GM23338 (cell line): ENCODE measurements at regions not wholly inside any gene's neighbourhood (a gene's known extent, or its start where the extent isn't known, plus 50 kb on each side); places are given as distances from the start of the nearest gene placed in this dataset.

Source experiments
- ATAC-seq: fragments of 200-7000 bp; cut with Tn5 transposase; 3 replicates; pipeline ENCODE4 v1.9.1; 2020
- DNase-seq: peaks from one replicate; pipeline ENCODE4 v3.0.0-alpha.2; 2015; ENCODE audit warnings: low spot score
- H2AFZ ChIP-seq: fragments of 200-600 bp; sonication (generic); 2 replicates; pipeline ENCODE4 v1.8.0; 2016; ENCODE audit warnings: antibody characterized with exemption, mild to moderate bottlenecking, moderate library complexity
- H3F3A ChIP-seq: fragments of 200-600 bp; sonication (generic); replicated peaks from 2 replicates; pipeline ENCODE4 v1.8.0; 2017; ENCODE audit warnings: antibody characterized with exemption, mixed run types, low read depth
- H3K27ac ChIP-seq: fragments of 200-600 bp; sonication (generic); 2 replicates; pipeline ENCODE4 v1.6.1; 2016; ENCODE audit warnings: low read depth
- H3K27me3 ChIP-seq: fragments of 200-600 bp; sonication (generic); 2 replicates; pipeline ENCODE4 v1.8.0; 2016; ENCODE audit warnings: mild to moderate bottlenecking, mixed run types, moderate library complexity; ENCODE audit not compliant: insufficient read depth
- H3K36me3 ChIP-seq: fragments of 200-600 bp; sonication (generic); 2 replicates; pipeline ENCODE4 v1.8.0; 2016; ENCODE audit warnings: mild to moderate bottlenecking; ENCODE audit not compliant: insufficient read depth
- H3K4me1 ChIP-seq: fragments of 200-600 bp; sonication (generic); 2 replicates; pipeline ENCODE4 v1.8.0; 2016; ENCODE audit warnings: mild to moderate bottlenecking, moderate library complexity; ENCODE audit not compliant: insufficient read depth
- H3K4me2 ChIP-seq: fragments of 200-600 bp; sonication (generic); 2 replicates; pipeline ENCODE4 v1.7.1; 2017; ENCODE audit warnings: mixed run types
- H3K4me3 ChIP-seq: fragments of 200-600 bp; sonication (generic); 2 replicates; pipeline ENCODE4 v1.6.1; 2016; ENCODE audit warnings: mixed run types
- H3K79me2 ChIP-seq: fragments of 200-600 bp; sonication (generic); replicated peaks from 2 replicates; pipeline ENCODE4 v1.8.0; 2017; ENCODE audit warnings: mild to moderate bottlenecking; ENCODE audit not compliant: insufficient read depth
- H3K9me2 ChIP-seq: fragments of 200-600 bp; sonication (generic); 2 replicates; pipeline ENCODE4 v1.8.0; 2017; ENCODE audit not compliant: insufficient read depth
- H4K20me1 ChIP-seq: fragments of 200-600 bp; sonication (generic); replicated peaks from 2 replicates; pipeline ENCODE4 v1.8.0; 2017; ENCODE audit warnings: mild to moderate bottlenecking; ENCODE audit not compliant: insufficient read depth
- H3K27ac Mint-ChIP-seq: 2 replicates; pipeline ENCODE4 v1.8.0; 2020; ENCODE audit warnings: inconsistent platforms, mild to moderate bottlenecking, moderate library complexity, mixed read lengths
- H3K27me3 Mint-ChIP-seq: 3 replicates; pipeline ENCODE4 v1.8.0; 2022; ENCODE audit warnings: low read depth, mild to moderate bottlenecking, moderate library complexity, mixed read lengths, inconsistent platforms; ENCODE audit not compliant: insufficient read depth, poor library complexity
- H3K36me3 Mint-ChIP-seq: 3 replicates; pipeline ENCODE4 v1.8.0; 2021; ENCODE audit warnings: low read depth, mild to moderate bottlenecking, inconsistent platforms, moderate library complexity, mixed read lengths
- H3K4me1 Mint-ChIP-seq: 3 replicates; pipeline ENCODE4 v1.8.0; 2020; ENCODE audit warnings: mild to moderate bottlenecking, inconsistent platforms, mixed read lengths
- H3K4me3 Mint-ChIP-seq: 3 replicates; pipeline ENCODE4 v1.8.0; 2021; ENCODE audit warnings: moderate library complexity, mild to moderate bottlenecking, inconsistent platforms, mixed read lengths
- H3K9me3 Mint-ChIP-seq: 3 replicates; pipeline ENCODE4 v1.8.0; 2020; ENCODE audit warnings: moderate library complexity, mild to moderate bottlenecking, inconsistent platforms, mixed read lengths
- CREB1 ChIP-seq: fragments of 250-450 bp; sonication (Bioruptor Pico); IDR thresholded peaks from 2 replicates; pipeline ENCODE4 v1.5.0; 2020; ENCODE audit warnings: low read depth, mild to moderate bottlenecking, moderate library complexity
- CTCF ChIP-seq, 2 experiments: fragments of 200-600 bp in 1 of 2; sonication (generic) in 1 of 2; conservative IDR thresholded peaks; 2 replicates each; pipeline versions ENCODE4 v1.5.1 to v1.6.1; 2016 to 2017; ENCODE audit warnings: antibody characterized with exemption in 2 of 2, low read depth in 2 of 2, mild to moderate bottlenecking in 2 of 2, moderate library complexity in 1 of 2
- EZH2phosphoT487 ChIP-seq: fragments of 200-600 bp; sonication (generic); IDR thresholded peaks from one replicate; pipeline ENCODE4 v1.8.1; 2018; ENCODE audit warnings: antibody characterized with exemption; ENCODE audit not compliant: unreplicated experiment
- JUNB ChIP-seq: IDR thresholded peaks from one replicate; pipeline ENCODE4 v1.6.1; 2016; ENCODE audit warnings: antibody characterized with exemption; ENCODE audit not compliant: unreplicated experiment
- NANOG ChIP-seq: IDR thresholded peaks from 2 replicates; pipeline ENCODE4 v1.6.1; 2016; ENCODE audit warnings: antibody characterized with exemption, borderline replicate concordance
- REST ChIP-seq: IDR thresholded peaks from one replicate; pipeline ENCODE4 v1.6.1; 2018; ENCODE audit warnings: antibody characterized with exemption; ENCODE audit not compliant: unreplicated experiment
- STAT1 ChIP-seq: IDR thresholded peaks from one replicate; pipeline ENCODE4 v1.6.1; 2016; ENCODE audit warnings: antibody characterized with exemption; ENCODE audit not compliant: unreplicated experiment
- ZNF114 ChIP-seq: fragments of 250-450 bp; sonication (Bioruptor Pico); IDR thresholded peaks from 2 replicates; pipeline ENCODE4 v1.5.0; 2020; ENCODE audit warnings: mild to moderate bottlenecking, moderate library complexity
- TF ChIP-seq, protein P1 (sequence below): fragments of 250-450 bp; sonication (Bioruptor Pico); IDR thresholded peaks from 2 replicates; pipeline ENCODE4 v1.5.0; 2020; ENCODE audit warnings: mild to moderate bottlenecking, moderate library complexity

DNA sequence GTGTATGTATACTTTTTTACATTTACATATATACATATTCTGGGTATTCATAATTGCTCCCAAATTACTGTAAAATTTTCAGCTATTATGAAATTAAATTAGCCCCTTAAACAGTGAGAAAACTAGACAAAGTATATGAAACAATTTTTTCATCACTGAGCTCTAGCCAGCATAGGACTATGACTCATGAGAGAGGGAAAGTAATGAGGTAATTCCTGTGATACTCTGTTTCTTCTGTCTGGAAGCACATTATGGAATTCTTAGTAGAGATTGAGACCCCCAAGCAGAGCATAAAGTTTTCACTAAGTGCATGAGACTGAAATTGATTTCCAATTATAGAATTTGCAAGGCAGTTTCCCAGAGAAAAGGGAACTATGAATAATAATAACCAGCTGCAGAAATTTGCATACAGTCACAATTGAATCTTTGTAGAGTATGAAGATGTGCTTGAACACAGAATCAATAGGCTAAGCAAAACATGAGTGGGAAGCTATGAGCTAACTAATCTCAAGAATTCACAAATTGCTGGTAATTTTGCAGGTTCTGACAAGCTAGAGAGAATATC, 779.3 kb downstream of the ARAP2 start:
- H3K4me3 Mint-ChIP-seq: no peak overlapping the region
- DNase-seq: no peak
- H3K79me2 ChIP-seq: no peaks in the 10 kb centered on the region
- peaks cover 3% of the 10 kb centered on the region for H3K27me3 Mint-ChIP-seq
- 0 out of 2 replicates have a peak overlapping the region, but pooled peaks have one; percentile 33 for H3K4me2 ChIP-seq
- no peak overlapping the region for H3K4me3 ChIP-seq
- H3K9me2 ChIP-seq: peaks cover 9% of the 10 kb centered on the region; the same call in 1 of the 2 replicates
- no peaks in the 10 kb centered on the region for H3K36me3 ChIP-seq
- H3K36me3 Mint-ChIP-seq: no peaks in the 10 kb centered on the region
- H3K27ac ChIP-seq: no peak overlapping the region
- H2AFZ ChIP-seq: peak overlapping the region; percentile 44; the same call in 1 of the 2 replicates
- H3K4me1 ChIP-seq: peaks cover 3% of the 10 kb centered on the region; the same call in 1 of the 2 replicates
- TF ChIP-seq STAT1 (no peak), CREB1 (CRISPR knock-in tag) (no peak), EZH2phosphoT487 (no peak), JUNB (no peak), REST (no peak), ZNF114 (CRISPR knock-in tag) (no peak), CTCF (conservative IDR thresholded peaks at IDR 0.05; ENCODE audit: low read depth in 2 of 2) (no peak), NANOG (no peak)
- TF ChIP-seq, protein P1, sequence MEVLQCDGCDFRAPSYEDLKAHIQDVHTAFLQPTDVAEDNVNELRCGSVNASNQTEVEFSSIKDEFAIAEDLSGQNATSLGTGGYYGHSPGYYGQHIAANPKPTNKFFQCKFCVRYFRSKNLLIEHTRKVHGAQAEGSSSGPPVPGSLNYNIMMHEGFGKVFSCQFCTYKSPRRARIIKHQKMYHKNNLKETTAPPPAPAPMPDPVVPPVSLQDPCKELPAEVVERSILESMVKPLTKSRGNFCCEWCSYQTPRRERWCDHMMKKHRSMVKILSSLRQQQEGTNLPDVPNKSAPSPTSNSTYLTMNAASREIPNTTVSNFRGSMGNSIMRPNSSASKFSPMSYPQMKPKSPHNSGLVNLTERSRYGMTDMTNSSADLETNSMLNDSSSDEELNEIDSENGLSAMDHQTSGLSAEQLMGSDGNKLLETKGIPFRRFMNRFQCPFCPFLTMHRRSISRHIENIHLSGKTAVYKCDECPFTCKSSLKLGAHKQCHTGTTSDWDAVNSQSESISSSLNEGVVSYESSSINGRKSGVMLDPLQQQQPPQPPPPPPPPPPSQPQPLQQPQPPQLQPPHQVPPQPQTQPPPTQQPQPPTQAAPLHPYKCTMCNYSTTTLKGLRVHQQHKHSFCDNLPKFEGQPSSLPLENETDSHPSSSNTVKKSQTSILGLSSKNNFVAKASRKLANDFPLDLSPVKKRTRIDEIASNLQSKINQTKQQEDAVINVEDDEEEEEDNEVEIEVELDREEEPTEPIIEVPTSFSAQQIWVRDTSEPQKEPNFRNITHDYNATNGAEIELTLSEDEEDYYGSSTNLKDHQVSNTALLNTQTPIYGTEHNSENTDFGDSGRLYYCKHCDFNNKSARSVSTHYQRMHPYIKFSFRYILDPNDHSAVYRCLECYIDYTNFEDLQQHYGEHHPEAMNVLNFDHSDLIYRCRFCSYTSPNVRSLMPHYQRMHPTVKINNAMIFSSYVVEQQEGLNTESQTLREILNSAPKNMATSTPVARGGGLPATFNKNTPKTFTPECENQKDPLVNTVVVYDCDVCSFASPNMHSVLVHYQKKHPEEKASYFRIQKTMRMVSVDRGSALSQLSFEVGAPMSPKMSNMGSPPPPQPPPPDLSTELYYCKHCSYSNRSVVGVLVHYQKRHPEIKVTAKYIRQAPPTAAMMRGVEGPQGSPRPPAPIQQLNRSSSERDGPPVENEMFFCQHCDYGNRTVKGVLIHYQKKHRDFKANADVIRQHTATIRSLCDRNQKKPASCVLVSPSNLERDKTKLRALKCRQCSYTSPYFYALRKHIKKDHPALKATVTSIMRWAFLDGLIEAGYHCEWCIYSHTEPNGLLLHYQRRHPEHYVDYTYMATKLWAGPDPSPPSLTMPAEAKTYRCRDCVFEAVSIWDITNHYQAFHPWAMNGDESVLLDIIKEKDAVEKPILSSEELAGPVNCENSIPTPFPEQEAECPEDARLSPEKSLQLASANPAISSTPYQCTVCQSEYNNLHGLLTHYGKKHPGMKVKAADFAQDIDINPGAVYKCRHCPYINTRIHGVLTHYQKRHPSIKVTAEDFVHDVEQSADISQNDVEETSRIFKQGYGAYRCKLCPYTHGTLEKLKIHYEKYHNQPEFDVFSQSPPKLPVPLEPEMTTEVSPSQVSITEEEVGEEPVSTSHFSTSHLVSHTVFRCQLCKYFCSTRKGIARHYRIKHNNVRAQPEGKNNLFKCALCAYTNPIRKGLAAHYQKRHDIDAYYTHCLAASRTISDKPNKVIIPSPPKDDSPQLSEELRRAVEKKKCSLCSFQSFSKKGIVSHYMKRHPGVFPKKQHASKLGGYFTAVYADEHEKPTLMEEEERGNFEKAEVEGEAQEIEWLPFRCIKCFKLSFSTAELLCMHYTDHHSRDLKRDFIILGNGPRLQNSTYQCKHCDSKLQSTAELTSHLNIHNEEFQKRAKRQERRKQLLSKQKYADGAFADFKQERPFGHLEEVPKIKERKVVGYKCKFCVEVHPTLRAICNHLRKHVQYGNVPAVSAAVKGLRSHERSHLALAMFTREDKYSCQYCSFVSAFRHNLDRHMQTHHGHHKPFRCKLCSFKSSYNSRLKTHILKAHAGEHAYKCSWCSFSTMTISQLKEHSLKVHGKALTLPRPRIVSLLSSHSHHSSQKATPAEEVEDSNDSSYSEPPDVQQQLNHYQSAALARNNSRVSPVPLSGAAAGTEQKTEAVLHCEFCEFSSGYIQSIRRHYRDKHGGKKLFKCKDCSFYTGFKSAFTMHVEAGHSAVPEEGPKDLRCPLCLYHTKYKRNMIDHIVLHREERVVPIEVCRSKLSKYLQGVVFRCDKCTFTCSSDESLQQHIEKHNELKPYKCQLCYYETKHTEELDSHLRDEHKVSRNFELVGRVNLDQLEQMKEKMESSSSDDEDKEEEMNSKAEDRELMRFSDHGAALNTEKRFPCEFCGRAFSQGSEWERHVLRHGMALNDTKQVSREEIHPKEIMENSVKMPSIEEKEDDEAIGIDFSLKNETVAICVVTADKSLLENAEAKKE (CRISPR knock-in tag): no peak
- H4K20me1 ChIP-seq: no peaks in the 10 kb centered on the region
- H3K4me1 Mint-ChIP-seq: peaks cover 11% of the 10 kb centered on the region; the same call in 2 of the 3 replicates
- ATAC-seq: no peak
- no peaks in the 10 kb centered on the region for H3K27me3 ChIP-seq
- peaks cover 2% of the 10 kb centered on the region; the same call in 1 of the 3 replicates for H3K9me3 Mint-ChIP-seq
- H3F3A ChIP-seq: no peaks in the 10 kb centered on the region
- 0 out of 2 replicates have a peak overlapping the region, but pooled peaks have one; percentile 19 for H3K27ac Mint-ChIP-seq
